Calu3 (cell line): ENCODE measurements at regions not wholly inside any gene's neighbourhood (a gene's known extent, or its start where the extent isn't known, plus 50 kb on each side); places are given as distances from the start of the nearest gene placed in this dataset.
"Not testable (repeated sequence)": the region's sequence is repeated elsewhere in the genome, so short reads cannot be mapped to it uniquely, and the experiment has no call there.

Source experiments
- BruUV-seq: library from RNA; stranded (reverse); fragments of 400-500 nt; replicated peaks from 2 replicates; lab custom pipeline; 2021; lab: Mats Ljungman, UMichigan
- CTCF ChIA-PET: fragments of 300-600 bp; sonication (Branson Sonifier 250); formaldehyde crosslinking; loops from one replicate; lab custom pipeline; 2022; ENCODE audit warnings: antibody characterized with exemption; lab: Charles Lee
- DNase-seq: peaks from one replicate; pipeline ENCODE4 v3.0.0; 2022
- H3K27ac Mint-ChIP-seq: one replicate; pipeline ENCODE4 v1.8.0; 2022; ENCODE audit warnings: mixed read lengths; ENCODE audit not compliant: unreplicated experiment
- H3K27me3 Mint-ChIP-seq: one replicate; pipeline ENCODE4 v1.8.0; 2022; ENCODE audit warnings: mixed read lengths; ENCODE audit not compliant: unreplicated experiment
- H3K36me3 Mint-ChIP-seq: one replicate; pipeline ENCODE4 v1.8.0; 2022; ENCODE audit warnings: mild to moderate bottlenecking, moderate library complexity, mixed read lengths; ENCODE audit not compliant: insufficient read depth, unreplicated experiment
- H3K4me1 Mint-ChIP-seq: one replicate; pipeline ENCODE4 v1.8.0; 2022; ENCODE audit warnings: mild to moderate bottlenecking, low read depth, mixed read lengths; ENCODE audit not compliant: unreplicated experiment
- H3K4me3 Mint-ChIP-seq: one replicate; pipeline ENCODE4 v1.8.0; 2022; ENCODE audit warnings: mild to moderate bottlenecking, low read depth, moderate library complexity, mixed read lengths; ENCODE audit not compliant: unreplicated experiment
- H3K9me3 Mint-ChIP-seq: one replicate; pipeline ENCODE4 v1.8.0; 2022; ENCODE audit warnings: low read depth, mixed read lengths; ENCODE audit not compliant: unreplicated experiment
- CTCF ChIP-seq: fragments of 200-600 bp; IDR thresholded peaks from one replicate; pipeline ENCODE4 v1.8.0; 2022; ENCODE audit warnings: antibody characterized with exemption; ENCODE audit not compliant: unreplicated experiment
- intact Hi-C: fragments of 100-400 bp; cut with micrococcal nuclease; formaldehyde crosslinking; loops from one replicate; pipeline ENCODE4 v1.10.0; 2022; ENCODE audit not compliant: unreplicated experiment

GRCh38 chr4:137738375-137738990 is 206.2 kb upstream of the PCDH18 start:
- H3K4me1 Mint-ChIP-seq = no peaks in the 10 kb centered on the region
- BruUV-seq = no TSS peak
- CTCF ChIA-PET = no interaction called here
- H3K27me3 Mint-ChIP-seq = no peaks in the 10 kb centered on the region
- H3K36me3 Mint-ChIP-seq = no peaks in the 10 kb centered on the region
- H3K9me3 Mint-ChIP-seq = no peaks in the 10 kb centered on the region
- intact Hi-C loops = no loop called here
- H3K4me3 Mint-ChIP-seq = no peak overlapping the region
- no peak for DNase-seq
- H3K27ac Mint-ChIP-seq = no peak overlapping the region
- TF ChIP-seq CTCF = no peak

- no peaks in the 10 kb centered on the region for H3K9me3 Mint-ChIP-seq
- intact Hi-C loops = no loop called here
- no peaks in the 10 kb centered on the region for H3K36me3 Mint-ChIP-seq
- no peak overlapping the region for H3K4me3 Mint-ChIP-seq
- no peaks in the 10 kb centered on the region for H3K4me1 Mint-ChIP-seq
- no peak overlapping the region for H3K27ac Mint-ChIP-seq
- DNase-seq = peak; percentile 0
- BruUV-seq = no TSS peak
- CTCF ChIA-PET = no interaction called here
- H3K27me3 Mint-ChIP-seq = no peaks in the 10 kb centered on the region
- TF ChIP-seq CTCF = no peak
Measured at GRCh38 chr4:137735561-137736104, 203.3 kb upstream of the PCDH18 start.

- H3K9me3 Mint-ChIP-seq, H3K36me3 Mint-ChIP-seq, H3K4me1 Mint-ChIP-seq, CTCF ChIA-PET, H3K4me3 Mint-ChIP-seq, BruUV-seq, H3K27ac Mint-ChIP-seq, H3K27me3 Mint-ChIP-seq, intact Hi-C loops: not testable (repeated sequence)
- DNase-seq = peak; percentile 16
- TF ChIP-seq CTCF = peak; percentile 26
Measured at GRCh38 chr4:137733174-137734141, 201.2 kb upstream of the PCDH18 start.

- H3K27me3 Mint-ChIP-seq = no peaks in the 10 kb centered on the region
- TF ChIP-seq CTCF = no peak
- no peak for DNase-seq
- no peaks in the 10 kb centered on the region for H3K9me3 Mint-ChIP-seq
- no TSS peak for BruUV-seq
- intact Hi-C loops = no loop called here
- no peaks in the 10 kb centered on the region for H3K4me1 Mint-ChIP-seq
- no peaks in the 10 kb centered on the region for H3K36me3 Mint-ChIP-seq
- H3K4me3 Mint-ChIP-seq = no peak overlapping the region
- CTCF ChIA-PET = no interaction called here
- no peak overlapping the region for H3K27ac Mint-ChIP-seq
Measured at GRCh38 chr4:137722910-137723309, 190.6 kb upstream of the PCDH18 start.
